Erythroblast (primary cell): ENCODE measurements at regions not wholly inside any gene's neighbourhood (a gene's known extent, or its start where the extent isn't known, plus 50 kb on each side); places are given as distances from the start of the nearest gene placed in this dataset.

Experiments used
- GATA1 ChIP-seq: IDR thresholded peaks from 2 replicates; pipeline ENCODE4 v1.6.1; 2011; ENCODE audit warnings: low read depth, mild to moderate bottlenecking, control low read depth, low read length, moderate library complexity
- POLR2A ChIP-seq: IDR thresholded peaks from 2 replicates; pipeline ENCODE4 v1.6.1; 2011; ENCODE audit warnings: mild to moderate bottlenecking, low read length

DNA sequence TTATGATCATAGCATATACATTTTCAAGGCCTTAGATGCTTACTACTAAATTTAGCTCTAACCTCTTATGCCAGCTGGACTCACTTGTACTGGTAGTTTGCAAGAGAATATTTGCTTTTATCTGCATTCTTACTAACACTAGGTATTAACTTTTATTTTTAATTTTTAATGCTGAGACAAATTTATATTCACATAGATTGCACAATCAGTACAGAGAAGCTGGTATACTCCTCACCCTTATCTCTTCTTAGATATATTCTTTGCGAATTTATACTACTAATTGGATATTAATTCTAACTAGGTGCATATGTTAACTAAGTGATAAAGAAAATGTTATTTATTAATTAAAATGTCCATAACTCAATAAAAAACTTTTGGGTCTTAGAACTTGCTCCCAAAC, 561.8 kb upstream of the PRMT6 start:
- TF ChIP-seq POLR2A = no peak
- no peak for TF ChIP-seq GATA1
